Activated CD4-positive, alpha-beta T cell treated with anti-CD3 and anti-CD28 coated beads, Interleukin-2, amount 50 U/mL, for 16 hours (primary cell): ENCODE measurements at regions not wholly inside any gene's neighbourhood (a gene's known extent, or its start where the extent isn't known, plus 50 kb on each side); places are given as distances from the start of the nearest gene placed in this dataset.

Experiments
- DNase-seq: peaks from one replicate; pipeline ENCODE4 v3.0.0-alpha.2; 2020

- no peak for DNase-seq
These were observed 376.6 kb upstream of the XYLT1 start for GRCh38 chr16:17847234-17847795.

DNA sequence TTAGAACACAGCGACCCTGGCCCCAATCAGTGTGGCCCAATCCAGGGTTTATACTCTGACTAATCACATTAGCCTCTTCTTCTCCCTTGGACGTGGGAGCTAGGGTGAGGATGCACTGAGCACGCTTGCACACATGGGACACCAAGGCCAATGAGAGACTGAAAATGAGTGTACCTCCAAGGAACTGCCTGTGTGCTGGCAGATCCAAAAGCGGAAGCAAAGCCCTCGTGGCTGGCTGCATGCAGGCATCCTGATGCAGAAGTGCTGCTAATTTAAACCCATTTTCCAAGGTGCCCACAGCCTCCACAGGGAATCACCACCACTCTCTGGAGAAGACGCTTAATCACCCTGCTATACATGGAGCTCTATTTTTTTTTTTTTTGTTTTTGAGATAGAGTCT, 375.3 kb upstream of the XYLT1 start:
- DNase-seq, result no peak

DNA sequence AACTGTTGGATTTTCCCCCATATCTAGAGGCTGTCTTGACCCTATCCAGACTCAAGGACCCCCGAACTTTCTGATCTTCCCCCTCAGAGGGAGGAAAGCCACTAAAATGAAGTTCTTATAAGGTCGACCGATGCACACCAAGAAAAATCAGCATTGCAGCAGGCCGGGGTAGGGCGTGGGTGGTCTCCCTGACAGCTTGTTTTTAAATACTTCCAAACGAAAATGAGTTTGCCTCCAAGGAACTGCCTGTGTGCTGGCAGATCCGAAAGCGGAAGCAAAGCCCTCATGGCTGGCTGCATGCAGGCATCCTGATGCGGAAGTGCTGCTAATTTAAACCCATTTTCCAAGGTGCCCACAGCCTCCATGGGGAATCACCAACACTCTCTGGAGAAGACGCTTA, 374.3 kb upstream of the XYLT1 start:
- no peak for DNase-seq

- DNase-seq, result no peak
These were observed 373.1 kb upstream of the XYLT1 start for GRCh38 chr16:17843905-17844304.

DNA sequence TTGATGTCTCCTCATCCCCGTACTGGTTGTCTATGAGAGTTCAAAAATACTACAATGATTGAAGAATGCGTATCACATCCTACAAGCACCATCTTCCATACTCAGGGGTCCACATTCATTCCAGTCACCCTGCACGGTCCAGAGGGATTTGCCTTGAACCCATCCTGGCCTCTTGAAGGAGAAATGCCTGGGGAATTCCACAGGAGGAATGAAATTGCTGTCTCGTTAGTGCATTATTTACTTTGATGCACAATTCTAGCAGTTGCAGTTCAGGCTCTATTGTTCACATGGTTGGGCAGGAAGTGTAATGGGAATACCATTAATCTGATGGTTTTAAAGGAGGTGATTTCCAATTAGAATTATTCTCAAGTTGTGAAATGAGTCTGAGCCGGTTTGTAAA, 369.1 kb upstream of the XYLT1 start:
- no peak for DNase-seq

DNA sequence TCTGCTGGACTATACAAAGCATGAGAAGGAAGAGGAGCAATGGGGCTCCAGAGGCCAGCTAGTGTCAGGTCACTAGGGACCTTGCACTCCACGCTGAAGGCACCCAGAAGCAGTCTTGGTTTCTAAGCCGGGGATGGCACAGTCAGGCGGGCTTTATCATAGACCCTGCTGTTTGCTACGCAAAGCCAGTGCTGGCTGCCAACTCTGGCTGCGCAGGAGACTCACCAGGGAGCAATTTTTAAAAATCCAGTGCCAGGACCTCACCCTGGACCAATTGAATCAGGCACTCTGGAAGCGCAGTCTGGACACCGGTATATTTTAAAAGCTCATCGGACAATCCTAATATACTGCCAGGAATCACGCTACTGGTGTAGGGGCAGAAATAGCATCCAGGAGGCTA, 368.5 kb upstream of the XYLT1 start:
- DNase-seq, result no peak

- DNase-seq, result no peak
These were observed 366.3 kb upstream of the XYLT1 start for GRCh38 chr16:17836868-17837602.

DNA sequence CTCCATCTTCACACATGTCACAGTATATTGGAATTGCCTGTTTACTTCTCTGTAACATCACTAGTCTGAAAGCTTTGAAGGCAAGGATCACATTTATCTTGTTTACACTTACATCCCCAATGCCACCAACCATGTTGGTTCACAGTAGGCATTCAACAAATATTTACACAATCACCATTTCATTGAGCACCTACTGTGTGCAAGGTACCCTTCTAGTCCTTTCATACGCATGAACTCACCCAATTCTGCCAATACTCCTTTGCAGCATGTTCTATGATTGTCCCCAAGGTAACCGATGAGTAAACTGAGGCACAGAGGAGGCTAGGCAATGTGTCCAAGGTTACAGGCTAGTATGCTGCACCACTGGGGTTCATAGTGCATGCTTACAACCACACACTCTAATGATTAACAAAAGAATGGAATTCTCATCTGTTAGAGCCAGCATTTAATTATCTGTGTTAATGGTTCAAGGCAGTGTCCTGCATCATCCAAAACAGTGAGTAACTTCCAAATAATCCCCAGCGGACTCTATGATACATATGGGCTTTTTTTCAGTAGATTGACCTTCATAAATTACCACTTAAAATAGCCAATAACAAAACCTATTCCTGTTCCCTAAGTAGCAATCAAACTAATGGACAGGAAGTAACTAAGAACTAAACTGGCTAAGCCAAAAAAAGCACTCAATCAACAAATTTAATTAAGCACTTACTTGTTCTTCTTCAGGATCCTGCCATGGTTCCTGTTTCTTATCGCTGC, 364.5 kb upstream of the XYLT1 start:
- no peak for DNase-seq

- DNase-seq, result no peak
These were observed 362.0 kb upstream of the XYLT1 start for GRCh38 chr16:17832738-17833137.

- no peak for DNase-seq
These were observed 360.6 kb upstream of the XYLT1 start for GRCh38 chr16:17831330-17831729.

- no peak for DNase-seq
These were observed 359.9 kb upstream of the XYLT1 start for GRCh38 chr16:17830651-17831050.

DNA sequence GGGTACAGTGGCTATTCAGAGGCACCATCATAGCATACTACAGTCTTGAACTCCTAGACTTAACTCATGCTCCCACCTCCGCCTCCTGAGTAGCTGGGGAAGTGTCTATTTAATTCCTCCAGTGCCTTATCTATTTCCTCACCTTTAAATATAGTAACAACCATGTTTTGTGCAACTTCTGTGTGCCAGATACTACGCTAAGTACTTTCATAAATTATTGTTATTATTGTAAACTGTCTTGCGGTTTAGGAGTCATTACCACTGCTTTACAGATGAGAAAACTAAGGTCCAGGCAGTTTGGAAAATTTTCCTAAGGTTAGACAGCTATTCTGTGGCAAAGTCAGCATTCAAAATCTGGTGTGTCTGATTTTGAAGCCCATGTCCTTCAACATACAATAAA, 359.1 kb upstream of the XYLT1 start:
- DNase-seq, result no peak

DNA sequence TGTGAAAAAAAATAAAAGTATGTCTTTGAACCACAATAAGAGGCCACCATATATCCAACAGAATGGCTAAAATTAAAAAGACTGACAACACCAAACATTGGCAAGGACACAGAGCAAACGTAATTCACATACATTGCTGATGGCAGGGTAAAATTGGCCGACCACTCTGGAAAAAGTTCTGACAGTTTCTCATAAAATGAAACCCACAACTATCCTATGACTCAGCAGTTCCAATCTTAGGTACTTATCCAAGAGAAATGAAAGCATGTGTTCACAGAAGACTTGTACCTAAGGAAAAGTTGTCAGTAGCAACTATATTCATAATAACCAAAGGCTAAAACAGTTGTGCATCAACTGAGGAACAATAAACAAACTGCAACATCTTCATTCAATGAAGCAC, 357.3 kb upstream of the XYLT1 start:
- no peak for DNase-seq

- no peak for DNase-seq
These were observed 356.6 kb upstream of the XYLT1 start for GRCh38 chr16:17827313-17827712.

- no peak for DNase-seq
These were observed 347.2 kb upstream of the XYLT1 start for GRCh38 chr16:17817943-17818342.

- no peak for DNase-seq
These were observed 346.5 kb upstream of the XYLT1 start for GRCh38 chr16:17817260-17817659.

DNA sequence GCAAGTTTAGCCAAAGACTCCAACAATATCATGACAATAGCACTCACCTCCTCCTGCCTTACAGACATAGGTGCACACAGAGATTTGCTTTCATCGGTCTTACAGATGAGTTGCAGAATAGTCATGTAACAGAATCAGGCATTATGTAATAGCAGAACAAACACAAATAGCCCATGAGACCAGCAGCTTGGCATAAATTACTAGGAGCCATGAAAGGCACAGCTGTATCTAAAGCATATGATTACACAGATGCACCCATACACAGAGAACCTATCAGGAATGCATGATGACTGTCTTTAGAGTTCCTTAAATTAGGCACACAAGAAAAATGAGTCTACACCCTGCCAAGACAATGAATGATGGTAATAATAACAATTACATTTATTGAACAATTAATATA, 342.0 kb upstream of the XYLT1 start:
- no peak for DNase-seq

DNA sequence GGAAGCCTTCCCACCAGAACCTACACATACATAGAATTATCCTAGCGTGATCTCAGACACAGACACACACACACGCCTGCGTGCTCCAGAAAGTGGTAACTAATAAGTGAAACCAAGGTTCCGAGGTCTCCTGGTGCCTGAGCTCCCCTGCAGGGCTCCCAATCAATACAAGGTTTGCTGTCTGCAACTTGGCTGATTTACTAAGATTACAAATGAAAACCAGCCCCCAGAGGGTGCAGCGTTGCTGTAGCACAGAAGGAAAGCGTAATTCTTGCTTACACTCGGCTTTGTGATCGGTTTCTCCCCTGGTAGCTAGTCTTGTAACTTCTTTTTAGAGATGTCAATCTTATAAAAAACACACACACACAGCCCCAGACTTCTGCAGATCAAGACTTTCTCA, 334.1 kb upstream of the XYLT1 start:
- DNase-seq, result no peak

DNA sequence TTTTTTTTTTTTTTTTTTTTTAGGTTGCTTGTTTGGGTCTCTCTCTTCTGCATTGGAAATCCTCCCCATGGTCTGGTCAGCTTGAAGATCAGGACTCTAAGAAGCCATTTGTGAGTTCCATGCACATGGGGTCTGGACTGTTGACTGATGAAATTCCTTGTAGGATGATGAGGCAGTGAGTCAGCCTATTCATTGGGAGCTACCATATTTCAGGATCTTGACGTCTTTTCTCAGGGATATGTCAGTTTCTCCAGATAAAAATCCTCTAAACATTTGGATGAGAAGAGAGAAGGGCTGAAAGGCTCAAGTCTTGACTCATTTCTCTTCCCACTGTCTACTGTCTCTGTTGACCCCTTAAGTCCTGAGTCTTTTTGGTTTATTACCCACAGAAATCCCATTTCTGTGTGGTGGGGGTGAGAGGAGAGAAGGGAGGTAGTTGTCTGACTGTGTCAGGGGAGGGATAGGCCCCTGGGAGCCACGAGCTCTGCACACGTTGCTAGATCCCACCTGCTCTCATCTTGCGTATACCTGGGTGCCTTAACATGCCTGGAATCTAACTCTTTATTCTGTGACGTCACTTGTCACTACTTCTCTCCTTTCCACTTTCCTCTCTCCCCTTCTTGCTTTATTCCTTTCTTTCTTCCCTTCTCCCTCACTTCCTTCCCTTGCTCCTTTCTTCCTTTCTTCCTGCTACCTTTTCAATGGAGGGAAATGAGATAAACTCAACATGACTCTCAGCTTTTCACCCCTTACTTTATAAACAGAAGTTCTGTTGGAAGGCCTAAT, 333.1 kb upstream of the XYLT1 start:
- DNase-seq, result no peak

- no peak for DNase-seq
These were observed 331.8 kb upstream of the XYLT1 start for GRCh38 chr16:17802571-17802970.

DNA sequence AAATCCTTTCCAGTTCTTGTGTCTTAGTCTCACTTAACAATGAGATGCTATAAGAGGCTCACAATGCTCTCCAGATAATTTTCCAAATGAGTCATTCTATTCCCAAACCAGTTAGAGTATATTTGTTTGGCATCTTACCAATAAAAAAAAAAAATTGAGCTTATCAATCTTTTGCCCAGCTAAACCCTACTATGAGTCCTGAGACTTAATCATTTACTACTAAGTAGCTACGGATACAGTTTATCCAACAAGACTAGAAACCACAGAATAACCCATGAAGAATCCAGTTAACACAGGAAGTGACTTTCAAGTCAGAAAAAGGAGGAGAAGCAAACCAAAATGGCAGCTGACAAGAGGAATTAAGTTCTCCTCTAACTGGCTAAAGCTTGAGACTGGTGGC, 330.3 kb upstream of the XYLT1 start:
- DNase-seq, result no peak

- no peak for DNase-seq
These were observed 328.0 kb upstream of the XYLT1 start for GRCh38 chr16:17798716-17799115.

DNA sequence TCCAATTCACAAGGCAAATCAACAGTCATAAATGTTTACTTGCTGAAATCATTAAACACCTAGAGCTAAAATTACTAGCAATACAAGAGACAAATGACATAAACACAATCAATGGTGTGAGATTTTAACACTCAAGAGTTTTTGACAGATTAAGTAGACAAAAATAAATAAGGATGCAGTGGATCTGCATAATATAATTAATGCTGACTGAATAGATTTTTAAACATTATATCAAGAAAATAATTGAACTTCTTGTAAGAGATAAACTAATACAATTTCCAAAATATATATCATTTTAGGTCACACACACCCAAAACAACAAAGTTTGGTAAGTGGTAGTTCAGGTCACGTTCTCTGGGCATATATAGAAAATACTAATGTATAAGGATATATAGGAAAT, 322.6 kb upstream of the XYLT1 start:
- no peak for DNase-seq

GRCh38 chr16:17784073-17784472, 313.3 kb upstream of the XYLT1 start:
- no peak for DNase-seq
